KG1 (cell line): ENCODE measurements at regions not wholly inside any gene's neighbourhood (a gene's known extent, or its start where the extent isn't known, plus 50 kb on each side); places are given as distances from the start of the nearest gene placed in this dataset.
"Not testable (repeated sequence)": the region's sequence is repeated elsewhere in the genome, so short reads cannot be mapped to it uniquely, and the experiment has no call there.

ENCODE experiments used
- DNase-seq: peaks from one replicate; lab custom pipeline; 2025; lab: John Stamatoyannopoulos, UW

DNA sequence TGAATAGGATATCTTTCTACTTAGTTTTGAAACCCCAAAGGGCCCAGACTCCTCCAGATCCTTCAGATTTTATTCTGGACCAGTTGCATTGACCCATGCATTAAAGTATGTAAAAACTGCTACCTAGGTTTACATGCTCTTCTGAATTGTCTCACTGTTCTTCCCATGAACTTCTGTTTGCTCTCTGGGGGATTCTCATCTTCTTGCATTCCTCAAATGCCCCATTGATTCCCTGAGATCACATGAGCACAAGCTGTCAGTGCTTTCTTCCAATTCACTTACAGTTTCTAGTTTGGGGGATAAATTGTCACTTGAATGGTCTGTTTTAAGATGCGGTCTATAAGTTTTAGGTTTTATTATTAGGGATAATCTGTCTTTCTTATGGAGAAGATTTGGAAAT, 188.9 kb upstream of the KIF2B start:
- DNase-seq, result no peak

DNA sequence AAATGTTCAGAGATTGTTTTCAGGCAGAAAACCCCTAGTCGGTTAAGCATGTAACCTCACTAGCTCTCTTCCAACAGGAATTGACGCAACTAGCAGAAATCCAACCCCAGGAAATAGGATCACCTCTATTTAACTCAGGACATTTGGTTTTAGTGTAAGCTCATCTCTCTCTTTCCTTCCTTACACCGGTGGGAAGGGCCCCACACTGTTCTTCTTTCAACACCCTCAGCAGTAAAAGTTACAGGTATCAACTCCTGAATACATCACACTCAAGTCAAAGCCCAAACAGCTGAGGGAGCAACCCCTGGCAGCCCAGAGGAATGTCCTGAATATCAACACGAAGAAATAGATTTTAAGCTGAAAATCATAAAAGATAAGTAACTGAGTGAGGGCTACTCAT, 191.2 kb upstream of the KIF2B start:
- DNase-seq, result no peak

DNA sequence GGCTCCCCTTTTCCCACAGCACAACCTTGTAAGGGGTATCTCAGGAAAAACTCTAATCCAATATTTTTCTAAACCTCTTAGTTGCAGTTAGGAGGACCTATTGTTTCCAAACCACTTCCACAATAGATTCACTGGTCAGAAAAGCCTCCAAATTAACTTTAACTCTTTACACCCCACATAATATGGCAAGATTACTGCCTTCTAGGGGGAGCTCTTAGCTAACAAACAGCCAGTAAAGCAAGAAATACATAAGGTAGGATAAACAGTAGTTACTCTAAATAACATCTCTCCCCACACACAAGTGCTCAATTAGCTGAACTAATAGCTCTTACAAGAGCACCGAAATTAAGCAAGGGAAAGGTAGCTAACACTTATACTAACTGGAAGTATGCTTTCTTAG, 192.1 kb upstream of the KIF2B start:
- no peak for DNase-seq

DNA sequence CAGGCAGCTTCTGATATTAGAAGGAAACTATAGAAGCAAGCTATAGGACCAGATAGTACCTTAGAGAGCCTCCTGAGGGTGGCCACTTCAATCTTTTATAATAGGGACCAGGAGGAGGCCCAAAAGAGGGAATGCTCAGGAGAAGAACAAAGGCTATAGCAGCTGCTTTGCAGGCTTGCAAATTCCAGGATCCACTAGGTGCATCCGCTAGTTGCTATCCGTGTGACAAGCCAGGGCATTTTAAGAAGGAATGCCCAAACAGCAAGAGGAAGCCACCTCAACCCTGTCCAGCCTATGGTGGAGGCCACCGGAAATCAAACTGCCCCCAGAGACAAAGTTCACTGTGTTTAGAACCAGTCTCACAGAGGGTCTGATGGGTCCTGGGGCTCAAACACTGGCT, 192.6 kb upstream of the KIF2B start:
- DNase-seq, result no peak

DNA sequence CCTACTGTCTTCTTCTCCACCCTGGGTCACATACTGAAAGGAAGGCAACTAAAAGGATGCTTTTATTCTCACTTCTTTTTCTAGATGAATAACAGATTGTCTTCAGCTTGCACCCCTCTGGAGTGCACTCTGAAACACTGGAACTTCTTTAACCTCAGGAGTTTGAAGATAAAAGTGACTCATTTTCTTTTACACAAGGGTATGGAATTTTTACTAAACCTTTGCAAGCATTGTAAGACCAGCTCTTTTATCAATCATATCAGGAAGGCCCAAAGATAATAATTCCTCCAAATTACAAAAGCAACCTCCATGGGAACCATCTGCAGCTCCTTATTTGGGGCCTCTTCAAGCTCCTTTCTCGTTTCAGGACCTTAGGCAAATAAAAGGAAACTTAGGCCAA, 193.5 kb upstream of the KIF2B start:
- no peak for DNase-seq

DNA sequence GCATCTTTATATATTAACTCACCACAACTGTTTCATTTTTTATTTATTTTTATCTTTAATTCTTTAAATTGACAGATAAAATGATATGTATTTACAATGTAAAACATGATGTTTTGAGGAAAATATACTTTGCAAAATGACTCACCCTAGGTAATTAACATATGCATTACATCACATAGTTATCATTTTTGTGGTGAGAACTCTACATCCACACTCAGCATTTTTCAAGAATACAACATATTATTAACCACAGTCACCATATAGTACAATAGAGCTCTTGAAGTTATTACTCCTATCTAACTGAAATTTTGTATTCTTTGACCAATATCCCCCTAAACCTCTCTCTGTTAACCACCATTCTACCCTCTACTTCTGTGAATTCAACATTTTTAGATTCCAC, 194.7 kb upstream of the KIF2B start:
- DNase-seq, result no peak

DNA sequence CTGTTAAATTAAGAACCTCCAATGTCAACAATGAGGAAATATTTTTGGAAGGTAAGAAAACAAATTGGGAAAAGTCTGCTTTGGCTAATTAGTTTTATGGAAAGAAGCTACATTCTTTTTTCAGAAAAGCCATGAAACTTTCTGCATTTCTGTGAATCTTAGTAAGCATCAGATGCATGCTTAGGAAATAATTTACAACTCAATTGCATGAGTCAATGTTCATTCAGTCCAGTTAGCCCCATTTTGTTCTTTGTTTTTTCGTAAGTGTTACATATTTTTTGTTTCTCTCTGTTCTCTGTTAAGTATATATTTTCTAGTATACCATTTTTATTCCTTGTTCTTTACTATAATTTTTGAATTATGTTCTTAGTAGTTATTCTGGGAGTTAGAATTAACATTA, 195.2 kb upstream of the KIF2B start:
- peak; percentile 0 for DNase-seq

DNA sequence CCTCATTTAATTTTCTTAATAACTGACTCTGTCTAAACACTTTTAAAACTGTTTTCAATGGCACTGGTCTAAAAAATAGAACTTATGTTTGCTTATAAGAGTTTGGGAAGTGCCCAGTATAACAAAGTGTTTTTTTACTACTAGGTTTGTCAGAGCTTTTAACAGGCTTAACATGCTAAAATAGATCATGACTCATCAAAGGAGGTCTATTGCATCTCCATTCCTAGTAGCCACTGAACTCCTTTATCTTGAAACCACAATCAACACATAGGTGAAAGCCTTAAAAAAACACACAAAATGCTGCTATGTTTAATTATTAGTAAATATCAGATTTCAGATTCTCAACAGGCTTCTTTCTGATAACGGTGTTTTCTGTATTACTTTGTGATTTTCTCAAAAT, 196.4 kb upstream of the KIF2B start:
- DNase-seq, result no peak

DNA sequence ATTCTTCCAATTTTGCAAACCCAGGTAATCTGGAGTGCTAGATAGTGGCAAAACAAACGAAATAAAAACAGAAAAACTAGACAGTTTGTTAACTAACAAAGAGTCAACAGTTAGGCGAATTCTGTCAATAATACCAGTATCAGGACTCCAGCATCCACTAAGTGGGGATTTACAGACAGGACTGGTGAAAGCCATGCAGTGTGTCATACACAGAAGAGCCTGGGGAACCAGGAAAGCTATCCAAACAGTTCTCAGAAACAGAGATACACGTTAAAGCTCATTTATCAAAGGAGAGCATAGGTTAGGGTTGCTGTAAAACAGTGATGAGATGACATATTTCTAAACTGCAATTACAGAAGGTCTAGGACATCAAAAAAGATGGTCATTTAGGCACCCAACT, 203.7 kb upstream of the KIF2B start:
- DNase-seq, result no peak

DNA sequence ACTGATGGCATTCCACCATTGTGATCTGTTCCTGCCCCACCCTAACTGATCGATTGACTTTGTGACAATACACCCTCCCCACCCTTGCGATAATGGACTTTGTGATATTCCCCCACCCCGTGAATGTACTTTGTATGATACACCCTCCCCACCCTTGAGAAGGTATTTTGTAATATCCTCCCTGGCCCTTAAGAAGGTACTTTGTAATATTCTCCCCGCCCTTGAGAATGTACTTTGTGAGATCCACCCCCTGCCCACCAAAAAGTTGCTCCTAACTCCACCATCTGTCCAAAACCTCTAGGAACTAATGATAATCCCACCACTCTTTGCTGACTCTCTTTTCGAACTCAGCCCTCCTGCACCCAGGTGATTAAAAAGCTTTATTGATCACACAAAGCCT, 214.5 kb upstream of the KIF2B start:
- not testable (repeated sequence) for DNase-seq

DNA sequence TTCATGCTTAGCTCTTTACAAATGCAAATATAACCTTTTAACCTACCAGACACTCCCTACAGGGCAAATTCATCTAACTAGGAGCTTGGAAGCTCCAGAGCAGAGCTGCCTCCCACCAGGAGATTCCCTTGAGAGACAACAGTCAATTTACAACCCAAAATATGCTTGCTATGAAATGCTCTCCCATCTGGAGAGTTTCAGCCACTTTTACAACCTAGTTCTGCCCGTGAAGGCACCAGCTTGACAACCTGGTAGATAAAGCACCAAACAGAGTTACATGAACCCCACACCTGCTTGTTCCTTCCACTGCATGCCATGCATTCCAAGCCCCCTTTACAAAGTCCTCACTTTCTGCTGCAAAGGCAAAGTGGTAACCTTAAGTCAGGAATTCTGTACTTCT, 215.3 kb upstream of the KIF2B start:
- DNase-seq, result no peak

DNA sequence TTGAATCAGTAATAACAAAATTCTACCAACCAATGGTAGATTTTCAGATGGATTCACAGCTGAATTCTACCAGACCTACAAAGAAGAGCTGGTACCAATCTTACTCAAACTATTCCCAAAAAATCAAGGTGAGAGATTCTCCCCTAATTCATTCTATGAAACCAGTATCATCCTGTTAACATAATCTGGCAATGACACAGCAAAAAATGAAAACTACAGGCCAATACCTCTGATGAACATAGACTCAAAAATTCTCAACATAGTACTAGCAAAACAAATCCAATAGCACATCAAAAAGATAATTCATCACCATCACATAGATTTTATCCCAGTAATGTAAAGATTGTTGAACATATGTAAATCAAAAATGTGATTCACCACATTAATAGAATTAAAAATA, 234.4 kb upstream of the KIF2B start:
- DNase-seq, result no peak

DNA sequence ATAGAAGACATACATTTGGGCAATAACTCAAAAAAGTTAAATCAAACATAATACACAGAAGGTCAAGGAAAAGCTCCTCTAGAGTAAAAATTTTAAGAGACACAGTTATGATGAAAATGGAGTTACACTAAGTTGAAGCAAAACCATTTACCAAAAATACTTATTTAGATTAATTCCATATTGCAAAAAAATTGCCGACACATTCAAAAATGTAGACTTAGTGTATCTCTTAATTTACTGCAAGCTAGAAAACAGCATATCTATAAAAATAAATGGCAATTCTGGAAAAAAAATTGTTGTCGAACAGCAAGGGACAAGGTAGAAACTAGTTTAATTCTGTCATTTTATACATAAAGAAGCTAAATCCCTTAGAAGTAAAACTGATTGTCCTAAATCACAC, 248.7 kb upstream of the KIF2B start:
- no peak for DNase-seq

DNA sequence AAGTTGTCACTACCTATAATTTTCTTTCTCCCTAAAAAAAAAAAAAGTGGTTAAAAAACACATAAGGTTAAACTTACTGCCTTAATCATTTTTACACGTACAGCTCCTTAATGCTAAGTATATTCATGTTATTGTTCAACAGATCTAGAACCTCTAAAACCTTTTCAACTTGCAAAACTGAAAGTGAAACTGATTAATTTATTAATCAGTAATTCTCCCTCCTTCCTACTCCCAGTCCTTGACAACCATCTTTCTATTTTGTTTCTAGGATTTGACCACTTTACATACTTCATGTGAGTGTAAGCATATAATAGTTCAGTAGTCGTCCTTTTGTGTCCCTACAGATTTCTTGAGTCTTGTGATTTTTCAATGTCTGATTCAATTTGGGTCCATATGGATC, 251.4 kb upstream of the KIF2B start:
- no peak for DNase-seq

DNA sequence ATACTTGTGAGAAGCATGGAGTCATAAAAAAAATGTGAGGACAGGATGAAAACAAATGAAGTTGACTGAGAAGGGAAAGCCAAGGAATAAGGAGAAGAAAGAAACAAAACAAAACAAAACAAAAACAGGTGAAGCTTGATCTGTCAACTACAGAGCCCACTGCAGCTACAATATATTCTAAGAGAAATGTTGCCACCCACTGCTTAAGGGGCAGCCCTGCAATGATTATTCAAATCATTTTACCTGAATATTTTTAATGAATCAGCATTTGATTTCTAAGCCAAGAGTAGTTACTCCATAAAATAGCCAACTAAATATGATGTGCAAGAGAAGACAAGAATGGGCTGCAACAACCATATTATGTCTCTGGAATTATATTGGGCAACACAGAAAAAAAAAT, 252.0 kb upstream of the KIF2B start:
- no peak for DNase-seq

DNA sequence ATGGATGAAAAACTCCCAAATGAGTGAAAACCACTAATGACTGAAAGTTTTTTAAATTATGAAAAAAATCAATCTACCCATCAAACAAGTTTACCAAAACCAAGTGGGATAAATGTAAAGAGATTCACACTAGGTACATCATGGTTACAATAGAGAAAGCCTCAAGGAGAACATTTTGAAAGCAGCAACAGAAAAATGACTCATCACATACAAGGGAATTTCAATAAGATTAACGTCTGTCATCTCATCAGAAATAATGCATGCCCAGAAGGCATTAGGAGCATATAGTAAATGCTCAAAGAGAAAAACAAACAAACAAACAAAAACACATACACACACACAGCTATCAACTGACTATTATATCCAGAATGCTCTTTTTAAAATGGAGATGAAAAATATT, 261.8 kb upstream of the KIF2B start:
- no peak for DNase-seq

DNA sequence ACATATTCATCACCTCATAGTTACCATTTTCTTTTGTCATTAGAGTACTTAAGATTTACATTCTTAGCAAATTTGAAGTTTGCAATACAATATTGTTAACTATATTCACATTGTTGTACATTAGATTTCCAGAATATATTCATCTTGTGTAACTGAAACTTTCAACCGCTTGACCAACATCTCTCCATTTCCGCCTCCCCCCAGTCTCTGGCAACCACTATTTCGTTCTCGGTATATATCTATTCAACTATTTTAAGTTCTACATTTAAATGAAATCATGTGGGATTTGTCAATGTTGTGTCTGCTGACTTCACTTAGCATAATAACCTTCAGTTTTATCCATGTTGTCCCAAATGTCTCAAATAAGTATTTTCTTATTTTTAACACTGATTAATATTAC, 274.5 kb upstream of the KIF2B start:
- DNase-seq, result no peak

DNA sequence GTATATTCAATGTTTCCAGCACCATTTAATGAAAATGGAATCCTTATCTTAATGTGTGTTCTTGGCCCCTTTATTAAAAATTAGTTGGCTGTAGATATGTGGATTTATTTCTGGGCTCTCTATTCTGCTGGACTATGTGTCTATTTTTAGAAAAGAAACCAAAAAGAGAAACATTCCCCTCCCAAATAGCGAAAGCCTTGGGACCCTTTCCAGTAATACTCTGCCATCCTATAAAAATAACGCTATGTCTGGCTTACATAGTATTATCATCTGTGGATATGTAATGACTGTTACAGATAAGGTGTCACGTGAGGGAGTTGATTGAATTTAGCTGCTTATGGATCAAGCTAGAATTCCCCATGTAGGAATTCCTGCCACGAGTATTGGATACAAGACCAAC, 279.3 kb upstream of the KIF2B start:
- no peak for DNase-seq

DNA sequence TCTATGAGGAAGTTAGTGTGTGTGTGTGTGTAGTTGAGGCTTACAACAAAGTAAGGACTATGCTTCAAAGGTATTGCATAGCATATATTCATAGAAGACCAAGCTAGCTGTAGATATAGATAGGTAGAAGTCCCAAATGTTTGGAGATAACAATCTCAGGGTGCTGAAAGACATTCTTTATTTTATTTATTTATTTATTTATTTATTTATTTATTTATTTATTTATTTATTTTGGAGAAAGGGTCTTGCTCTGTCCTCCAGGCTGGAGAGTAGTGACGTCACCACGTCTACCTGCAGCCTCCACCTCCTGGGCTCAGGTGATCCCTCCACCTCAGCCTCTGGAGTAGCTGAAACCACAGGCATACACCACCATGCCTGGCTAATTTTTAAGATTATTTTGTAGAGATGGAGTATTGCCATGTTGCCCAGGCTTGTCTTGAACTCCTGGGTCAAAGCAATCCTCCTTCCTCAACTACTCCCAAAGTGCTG, 284.6 kb upstream of the KIF2B start:
- DNase-seq, result no peak

DNA sequence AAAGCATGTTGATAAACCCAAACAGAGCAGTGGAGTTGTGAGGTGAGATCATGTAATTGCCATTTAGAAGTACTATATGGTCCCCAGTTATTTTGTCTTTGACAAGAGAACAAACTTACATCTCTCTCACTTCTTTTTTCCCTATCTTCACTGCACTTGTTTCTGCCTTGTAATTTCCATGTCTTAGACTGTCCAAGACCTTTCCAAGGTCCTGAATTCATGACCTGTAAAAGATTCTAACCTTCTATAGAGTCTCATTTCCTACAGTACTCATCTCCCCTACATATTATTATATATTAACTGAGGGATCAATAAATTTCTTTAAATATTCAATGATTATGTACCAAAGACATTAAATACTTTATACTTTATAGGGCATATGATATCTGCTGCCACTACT, 295.3 kb upstream of the KIF2B start:
- no peak for DNase-seq

DNA sequence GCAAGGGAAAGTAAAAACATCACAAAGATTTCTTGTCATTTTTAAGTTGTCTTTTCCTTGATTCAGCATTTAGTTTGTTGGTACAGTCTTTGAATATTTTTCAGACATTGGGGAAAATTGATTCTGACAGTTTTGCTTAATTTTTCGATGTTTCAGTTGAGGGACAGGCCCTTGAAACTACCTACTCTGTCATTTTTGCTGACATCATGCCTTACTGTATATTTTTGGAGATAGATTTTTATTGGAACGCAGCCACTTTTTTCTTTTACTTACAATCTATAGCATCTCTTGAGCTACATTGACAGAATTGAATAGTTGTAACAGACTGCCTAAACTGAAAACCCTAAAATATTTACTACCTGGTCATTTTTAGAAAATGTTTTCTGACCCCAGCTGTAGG, 297.1 kb upstream of the KIF2B start:
- no peak for DNase-seq

DNA sequence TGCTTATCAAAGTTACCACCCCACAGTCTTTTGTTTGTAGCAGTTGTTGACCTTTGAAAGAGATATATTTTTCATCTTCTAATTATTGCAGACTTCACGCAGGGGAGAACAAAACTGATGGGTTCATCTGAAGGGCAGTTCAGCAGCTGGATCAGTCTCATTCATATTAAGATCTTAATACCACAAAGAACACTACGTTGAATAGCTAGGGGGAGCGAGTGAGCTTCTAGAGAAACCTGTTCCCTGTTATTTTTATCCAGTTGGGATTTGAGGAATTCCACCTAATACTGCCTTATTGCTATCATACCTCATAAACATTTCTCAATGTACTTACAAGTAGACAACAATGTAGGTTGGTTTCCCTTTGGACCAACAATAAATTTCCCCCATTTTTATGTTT, 306.1 kb upstream of the KIF2B start:
- DNase-seq, result no peak

DNA sequence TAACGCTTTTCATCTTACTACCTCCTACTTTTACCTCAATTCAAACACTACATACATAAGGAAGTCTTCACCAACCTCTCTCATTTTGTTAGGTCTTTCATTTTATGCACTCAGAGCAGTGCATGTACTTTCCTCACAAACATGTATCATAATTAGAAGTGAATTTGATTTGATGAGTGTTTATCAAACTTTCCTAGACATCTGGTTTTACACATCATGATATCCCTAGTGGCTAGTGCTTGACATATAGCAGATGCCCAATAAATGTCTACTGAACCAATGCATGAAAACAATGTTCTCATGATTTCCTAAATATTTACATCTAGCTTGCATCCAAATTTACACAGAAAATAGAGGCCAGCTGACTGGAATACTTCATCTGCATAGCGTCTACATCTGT, 323.4 kb upstream of the KIF2B start:
- no peak for DNase-seq

DNA sequence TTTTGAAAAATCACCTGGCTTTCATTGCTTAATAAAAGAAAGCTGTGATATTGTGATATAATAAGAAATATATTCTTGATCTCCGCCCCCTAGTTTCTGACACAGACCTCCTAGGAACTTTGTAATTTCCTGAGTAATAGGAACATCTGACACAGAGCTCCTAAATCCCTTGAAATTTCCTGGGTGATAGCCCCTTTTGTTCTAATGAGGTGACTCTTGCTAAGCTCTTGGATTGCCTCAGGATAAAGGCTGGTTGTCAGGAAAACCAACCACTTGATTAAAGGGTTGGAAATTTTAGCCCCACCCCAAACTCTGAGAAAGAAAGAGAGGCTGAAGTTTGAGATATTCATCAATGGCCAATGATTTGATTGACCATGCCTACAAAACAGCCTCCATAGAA, 326.4 kb upstream of the KIF2B start:
- DNase-seq, result no peak

DNA sequence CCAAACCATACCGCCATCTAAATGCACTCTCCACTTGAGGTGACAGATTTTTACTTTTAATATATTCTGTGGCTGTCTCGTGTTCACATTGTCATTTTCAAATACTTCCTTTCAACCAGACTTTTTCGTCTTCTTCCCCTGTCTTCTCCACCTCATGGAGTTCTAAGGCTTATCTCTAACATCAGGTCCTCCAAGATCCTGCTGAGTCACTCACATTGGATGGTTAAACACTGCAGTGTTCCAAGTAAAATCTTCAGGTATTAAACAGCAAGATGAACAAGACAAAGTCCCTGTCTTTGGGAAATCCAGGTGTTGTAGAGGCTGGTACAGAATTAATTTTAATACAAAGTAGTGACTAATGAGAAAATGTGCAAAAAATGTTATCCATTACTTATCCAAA, 330.2 kb upstream of the KIF2B start:
- DNase-seq, result no peak
